IMR-90 (cell line): ENCODE measurements at regions not wholly inside any gene's neighbourhood (a gene's known extent, or its start where the extent isn't known, plus 50 kb on each side); places are given as distances from the start of the nearest gene placed in this dataset.

Experiments used
- ATAC-seq: fragments of 200-7000 bp; cut with Tn5 transposase; 2 replicates; pipeline ENCODE4 v1.9.1; 2020; ENCODE audit warnings: low read depth, mild to moderate bottlenecking, moderate library complexity
- BruUV-seq: library from RNA; stranded (reverse); fragments of 400-500 nt; replicated peaks from 2 replicates; lab custom pipeline; 2021; lab: Mats Ljungman, UMichigan
- CTCF ChIA-PET: fragments of 300-600 bp; formaldehyde crosslinking; extraction: SDS; loops from one replicate; lab custom pipeline; 2021; ENCODE audit warnings: antibody characterized with exemption; lab: Yijun Ruan, JAX
- POLR2A ChIA-PET: fragments of 300-600 bp; sonication (Branson Sonifier 250); formaldehyde crosslinking; loops from one replicate; lab custom pipeline; 2022; ENCODE audit warnings: antibody characterized with exemption; ENCODE audit not compliant: unreplicated experiment; lab: Charles Lee
- DNase-seq: peaks from one replicate; pipeline ENCODE4 v3.0.0; 2013
- H2AFZ ChIP-seq: replicated peaks from 2 replicates; pipeline ENCODE3; 2013; ENCODE audit warnings: low read length, mild to moderate bottlenecking; ENCODE audit not compliant: poor library complexity
- H2AK5ac ChIP-seq: 2 replicates; pipeline ENCODE4 v1.6.1; 2013; ENCODE audit warnings: low read depth, low read length, inconsistent platforms
- H2AK9ac ChIP-seq: replicated peaks from 2 replicates; pipeline ENCODE3; 2013; ENCODE audit warnings: mild to moderate bottlenecking, low read depth, low read length, moderate library complexity; ENCODE audit not compliant: poor library complexity
- H2BK120ac ChIP-seq: 2 replicates; pipeline ENCODE4 v1.6.1; 2013; ENCODE audit warnings: low read depth, low read length, inconsistent platforms
- H2BK15ac ChIP-seq: 3 replicates; pipeline ENCODE4 v1.6.1; 2013; ENCODE audit warnings: low read depth, low read length, inconsistent platforms
- H2BK20ac ChIP-seq: 2 replicates; pipeline ENCODE4 v1.6.1; 2013; ENCODE audit warnings: low read depth, mild to moderate bottlenecking, inconsistent platforms, low read length, moderate library complexity
- H2BK5ac ChIP-seq: 2 replicates; pipeline ENCODE4 v1.6.1; 2013; ENCODE audit warnings: mild to moderate bottlenecking, low read depth, low read length, inconsistent platforms; ENCODE audit not compliant: poor library complexity, severe bottlenecking
- H3K14ac ChIP-seq: replicated peaks from 2 replicates; pipeline ENCODE4 v1.6.1; 2013; ENCODE audit warnings: low read depth, low read length, inconsistent platforms
- H3K18ac ChIP-seq: 2 replicates; pipeline ENCODE4 v1.6.1; 2013; ENCODE audit warnings: low read depth, low read length, control low read depth
- H3K23ac ChIP-seq: 2 replicates; pipeline ENCODE4 v1.6.1; 2013; ENCODE audit warnings: low read depth, low read length, inconsistent platforms
- H3K27ac ChIP-seq: 2 replicates; pipeline ENCODE4 v1.5.1; 2013; ENCODE audit warnings: mild to moderate bottlenecking, control low read depth, low read length; ENCODE audit not compliant: insufficient read depth
- H3K27me3 ChIP-seq: 2 replicates; pipeline ENCODE4 v1.6.1; 2013; ENCODE audit warnings: low read length; ENCODE audit not compliant: control insufficient read depth, insufficient read depth
- H3K36me3 ChIP-seq: 2 replicates; pipeline ENCODE4 v1.6.1; 2013; ENCODE audit warnings: low read length, mixed read lengths; ENCODE audit not compliant: control insufficient read depth, insufficient read depth
- H3K4ac ChIP-seq: 2 replicates; pipeline ENCODE4 v1.6.1; 2013; ENCODE audit warnings: low read depth, low read length, inconsistent platforms
- H3K4me1 ChIP-seq: 2 replicates; pipeline ENCODE4 v1.6.1; 2013; ENCODE audit warnings: low read length, mixed read lengths; ENCODE audit not compliant: control insufficient read depth, insufficient read depth
- H3K4me2 ChIP-seq: 2 replicates; pipeline ENCODE4 v1.6.1; 2013; ENCODE audit warnings: low read depth, mild to moderate bottlenecking, control low read depth, low read length, moderate library complexity
- H3K4me3 ChIP-seq: 2 replicates; pipeline ENCODE4 v1.5.1; 2013; ENCODE audit warnings: low read depth, mild to moderate bottlenecking, control low read depth, low read length, moderate library complexity; ENCODE audit not compliant: insufficient read depth
- H3K56ac ChIP-seq: 2 replicates; pipeline ENCODE4 v1.6.1; 2013; ENCODE audit warnings: low read length, inconsistent platforms; ENCODE audit not compliant: insufficient read depth; ENCODE audit errors: extremely low read depth
- H3K79me1 ChIP-seq, 2 experiments: 2 replicates each; pipeline ENCODE4 v1.6.1; 2013; ENCODE audit warnings: low read length in 2 of 2, inconsistent platforms in 1 of 2, low read depth in 1 of 2
- H3K9ac ChIP-seq: 2 replicates; pipeline ENCODE4 v1.6.1; 2013; ENCODE audit warnings: low read depth, low read length, control low read depth
- H3K9me1 ChIP-seq: 2 replicates; pipeline ENCODE4 v1.6.1; 2013; ENCODE audit warnings: low read length, inconsistent platforms; ENCODE audit not compliant: insufficient read depth
- H3K9me3 ChIP-seq: 2 replicates; pipeline ENCODE4 v1.6.1; 2013; ENCODE audit warnings: low read length; ENCODE audit not compliant: control insufficient read depth, insufficient read depth
- H4K20me1 ChIP-seq: 2 replicates; pipeline ENCODE4 v1.6.1; 2013; ENCODE audit warnings: low read length, inconsistent platforms; ENCODE audit not compliant: insufficient read depth
- H4K5ac ChIP-seq: 2 replicates; pipeline ENCODE4 v1.6.1; 2013; ENCODE audit warnings: mild to moderate bottlenecking, low read depth, low read length, control low read depth
- H4K8ac ChIP-seq, 2 experiments: 2 replicates each; pipeline ENCODE4 v1.6.1; 2013; ENCODE audit warnings: low read depth in 2 of 2, low read length in 2 of 2, control low read depth in 1 of 2, inconsistent platforms in 1 of 2
- H4K91ac ChIP-seq: 2 replicates; pipeline ENCODE4 v1.6.1; 2013; ENCODE audit warnings: low read depth, low read length, inconsistent platforms; ENCODE audit not compliant: insufficient read depth
- CEBPB ChIP-seq: IDR thresholded peaks from 2 replicates; pipeline ENCODE4 v1.6.1; 2012; ENCODE audit warnings: low read depth, low read length, improper control_type of control experiment
- FOS ChIP-seq: fragments of 150-350 bp; IDR thresholded peaks from 2 replicates; pipeline ENCODE4 v1.6.1; 2016; ENCODE audit warnings: low read depth, low read length
- WGBS, 2 experiments: methylation state at CpG; one replicate each; pipeline versions ENCODE4 v1.1.5 to v1.1.7; 2013; ENCODE audit warnings: missing lambda C conversion rate in 2 of 2; ENCODE audit not compliant: insufficient read length in 1 of 2; ENCODE audit errors: extremely low coverage in 2 of 2; 5-methylcytosine and 5-hydroxymethylcytosine counted together
- dilution Hi-C: fragments of 300-500 bp; cut with HindIII; formaldehyde crosslinking; loops from one replicate; pipeline ENCODE4 v1.14.3; 2018; ENCODE audit warnings: low sequenced_read_pairs; ENCODE audit not compliant: unreplicated experiment
- in situ Hi-C: fragments of 300-500 bp; cut with MboI; formaldehyde crosslinking; loops from 3 replicates; pipeline ENCODE4 v1.14.3; 2019; ENCODE audit warnings: low sequenced_read_pairs, inconsistent platforms, mixed read lengths
- intact Hi-C: fragments of 100-400 bp; cut with micrococcal nuclease; formaldehyde crosslinking; loops from 2 replicates; pipeline ENCODE4 v1.10.0; 2022

- Histone ChIP-seq H2BK20ac (no peak overlapping the region), H3K27ac (no peak overlapping the region), H3K4me2 (no peak overlapping the region; the same call in 1 of the 2 replicates), H3K4me1 (peaks cover 6% of the 10 kb centered on the region), H3K56ac (no peak overlapping the region), H3K9me1 (no peaks in the 10 kb centered on the region), H4K91ac (no peak overlapping the region), H3K27me3 (no peaks in the 10 kb centered on the region; the same call in 1 of the 2 replicates), H2BK5ac (no peak overlapping the region), H2BK120ac (no peak overlapping the region), H3K9ac (no peak overlapping the region), H4K20me1 (no peaks in the 10 kb centered on the region), H3K9me3 (peaks cover 2% of the 10 kb centered on the region), H2BK15ac (no peak overlapping the region), H3K4me3 (no peak overlapping the region), H4K5ac (no peak overlapping the region), H3K36me3 (no peaks in the 10 kb centered on the region), H4K8ac (no peak overlapping the region), H3K79me1 (no peaks in the 10 kb centered on the region), H3K14ac (no peak overlapping the region), H2AK5ac (no peak overlapping the region), H3K18ac (no peak overlapping the region), H3K23ac (no peak overlapping the region), H2AK9ac (no peak overlapping the region), H3K4ac (no peak overlapping the region), H2AFZ (no peak overlapping the region)
- in situ Hi-C loops (no loop called here), intact Hi-C loops (loop anchor here (10.0 kb wide), 1 partner anchor 583 kb away; the partner anchor contains the start of gene TLE4), dilution Hi-C loops (no loop called here)
- peak; percentile 64 for ATAC-seq
- CTCF ChIA-PET: interaction anchor here (1.0 kb wide), 1 partner anchor 12 kb away, joined by 3 read pairs; no protein-coding TSS in a partner anchor
- DNase-seq: peak; percentile 67
- no TSS peak for BruUV-seq
- POLR2A ChIA-PET: no interaction called here
- no peak for TF ChIP-seq CEBPB
- no peak for TF ChIP-seq FOS
- WGBS, 2 experiments: no CpG with 5 or more reads among the region's 4 CpGs
Measured at GRCh38 chr9:80157561-80157983, 585.8 kb downstream of the TLE4 start.
